GM18909 (cell line): ENCODE measurements at regions not wholly inside any gene's neighbourhood (a gene's known extent, or its start where the extent isn't known, plus 50 kb on each side); places are given as distances from the start of the nearest gene placed in this dataset.
A peak's percentile ranks its signal among the peaks of the same experiment; 100 is the strongest.
"Not testable (repeated sequence)": the region's sequence is repeated elsewhere in the genome, so short reads cannot be mapped to it uniquely, and the experiment has no call there.

ENCODE experiments used
- ATAC-seq: cut with Tn5 transposase; IDR thresholded peaks from one replicate; pipeline ENCODE4 v1.9.1; 2021; ENCODE audit warnings: mild to moderate bottlenecking; ENCODE audit not compliant: unreplicated experiment, poor library complexity

- ATAC-seq, result no peak
These were observed 211.6 kb downstream of the CENPC start for GRCh38 chr4:67333664-67334063.

GRCh38 chr4:67332627-67333026 lies 212.7 kb downstream of the CENPC start:
- peak; percentile 89 for ATAC-seq

- no peak for ATAC-seq
These were observed 216.9 kb downstream of the CENPC start for GRCh38 chr4:67328393-67328792.

GRCh38 chr4:67328018-67328278 lies 217.4 kb downstream of the CENPC start:
- no peak for ATAC-seq

GRCh38 chr4:67327245-67328017 lies 217.9 kb downstream of the CENPC start:
- ATAC-seq, result peak; percentile 98

- ATAC-seq, result no peak
These were observed 219.5 kb downstream of the CENPC start for GRCh38 chr4:67325791-67326190.

- no peak for ATAC-seq
These were observed 224.7 kb downstream of the CENPC start for GRCh38 chr4:67320645-67321044.

- ATAC-seq, result not testable (repeated sequence)
These were observed 225.7 kb downstream of the CENPC start for GRCh38 chr4:67319607-67320006.

- not testable (repeated sequence) for ATAC-seq
These were observed 244.7 kb downstream of the CENPC start for GRCh38 chr4:67300497-67301185.

GRCh38 chr4:67292636-67293035 lies 252.7 kb downstream of the CENPC start:
- ATAC-seq, result no peak

GRCh38 chr4:67292045-67292444 lies 253.3 kb downstream of the CENPC start:
- ATAC-seq, result no peak

- no peak for ATAC-seq
These were observed 253.7 kb downstream of the CENPC start for GRCh38 chr4:67291644-67292043.

GRCh38 chr4:67288964-67289363 lies 256.3 kb downstream of the CENPC start:
- ATAC-seq, result peak; percentile 73

- ATAC-seq, result no peak
These were observed 258.6 kb downstream of the CENPC start for GRCh38 chr4:67286724-67287123.

GRCh38 chr4:67282749-67283148 lies 262.6 kb downstream of the CENPC start:
- ATAC-seq, result no peak

- no peak for ATAC-seq
These were observed 270.0 kb downstream of the CENPC start for GRCh38 chr4:67275179-67275750.

GRCh38 chr4:67274671-67275070 lies 270.6 kb downstream of the CENPC start:
- ATAC-seq, result not testable (repeated sequence)

GRCh38 chr4:67273666-67274065 lies 271.6 kb downstream of the CENPC start:
- no peak for ATAC-seq

GRCh38 chr4:67261971-67262370 lies 283.3 kb downstream of the CENPC start:
- no peak for ATAC-seq

- ATAC-seq, result no peak
These were observed 288.8 kb downstream of the CENPC start for GRCh38 chr4:67256388-67257043.
